B cell (primary cell): ENCODE measurements at regions not wholly inside any gene's neighbourhood (a gene's known extent, or its start where the extent isn't known, plus 50 kb on each side); places are given as distances from the start of the nearest gene placed in this dataset.

Source experiments
- ATAC-seq: fragments of 200-7000 bp; cut with Tn5 transposase; one replicate; pipeline ENCODE4 v1.10.0; 2021; ENCODE audit warnings: low read depth, mild to moderate bottlenecking, moderate number of reproducible peaks, moderate library complexity
- CTCF ChIA-PET: fragments of 350-600 bp; sonication (Branson Sonifier 250); formaldehyde crosslinking; loops from one replicate; lab custom pipeline; 2021; ENCODE audit warnings: antibody characterized with exemption, inconsistent platforms; lab: Charles Lee
- POLR2A ChIA-PET: fragments of 350-600 bp; sonication (Branson Sonifier 250); formaldehyde crosslinking; loops from one replicate; lab custom pipeline; 2021; ENCODE audit warnings: antibody characterized with exemption; lab: Charles Lee
- DNase-seq: peaks from one replicate; pipeline ENCODE4 v3.0.0; 2013
- H2AFZ ChIP-seq: 2 replicates; pipeline ENCODE4 v1.6.1; 2012; ENCODE audit warnings: mild to moderate bottlenecking, low read depth, low read length; ENCODE audit not compliant: insufficient read depth, poor library complexity, severe bottlenecking
- H3K27ac ChIP-seq, 2 donors: 1 replicate in 1 of 2; 2 replicates in 1 of 2; pipeline ENCODE4 v1.5.1; 2012 to 2013; ENCODE audit warnings: low read length in 2 of 2, mild to moderate bottlenecking in 2 of 2, moderate library complexity in 1 of 2
- H3K27me3 ChIP-seq, 4 experiments: fragments of 200-600 bp in 1 of 4; sonication (generic) in 1 of 4; replicated peaks in 1 of 4; 1 replicate in 2 of 4; 2 replicates in 2 of 4; pipeline versions ENCODE4 v1.6.1 to v1.7.0; 2013 to 2016; ENCODE audit warnings: low read length in 3 of 4, mild to moderate bottlenecking in 2 of 4, mixed read lengths in 1 of 4, moderate library complexity in 1 of 4; ENCODE audit not compliant: insufficient read depth in 4 of 4, control insufficient read depth in 3 of 4; ENCODE audit errors: control extremely low read depth in 1 of 4
- H3K36me3 ChIP-seq, 2 experiments: replicated peaks in 1 of 2; 1 replicate in 1 of 2; 2 replicates in 1 of 2; pipeline versions ENCODE4 v1.6.1 to v1.7.1; 2013; ENCODE audit warnings: low read length in 1 of 2; ENCODE audit not compliant: insufficient read depth in 2 of 2, control insufficient read depth in 1 of 2; ENCODE audit errors: control extremely low read depth in 1 of 2, extremely low read depth in 1 of 2
- H3K4me1 ChIP-seq, 2 donors: fragments of 200-600 bp in 1 of 2; sonication (generic) in 1 of 2; 1 replicate in 1 of 2; 2 replicates in 1 of 2; pipeline versions ENCODE4 v1.5.1 to v1.6.1; 2013 to 2017; ENCODE audit warnings: low read length in 2 of 2; ENCODE audit not compliant: control insufficient read depth in 2 of 2, insufficient read depth in 2 of 2
- H3K4me2 ChIP-seq: replicated peaks from 2 replicates; pipeline ENCODE3; 2012; ENCODE audit warnings: mild to moderate bottlenecking, low read depth, low read length; ENCODE audit not compliant: poor library complexity, severe bottlenecking
- H3K4me3 ChIP-seq, 5 experiments: fragments of 200-600 bp in 1 of 5; sonication (generic) in 1 of 5; 1 replicate in 3 of 5; 2 replicates in 2 of 5; pipeline versions ENCODE4 v1.5.1 to v1.7.0; 2011 to 2016; ENCODE audit warnings: low read length in 4 of 5, mild to moderate bottlenecking in 4 of 5, low read depth in 2 of 5, control low read depth in 1 of 5, moderate library complexity in 1 of 5; ENCODE audit not compliant: insufficient read depth in 1 of 5; ENCODE audit errors: control extremely low read depth in 1 of 5, extremely low read depth in 1 of 5
- H3K79me2 ChIP-seq: fragments of 200-600 bp; sonication (generic); one replicate; pipeline ENCODE4 v1.6.0; 2016; ENCODE audit warnings: low read length; ENCODE audit not compliant: control insufficient read depth, insufficient read depth
- H3K9ac ChIP-seq: fragments of 200-600 bp; sonication (generic); 2 replicates; pipeline ENCODE4 v1.6.1; 2017; ENCODE audit warnings: mild to moderate bottlenecking, low read length, moderate library complexity
- H3K9me3 ChIP-seq, 3 donors: one replicate each; pipeline versions ENCODE4 v1.6.1 to v1.7.1; 2013; ENCODE audit warnings: low read length in 2 of 3; ENCODE audit not compliant: control insufficient read depth in 2 of 3, insufficient read depth in 1 of 3; ENCODE audit errors: control extremely low read depth in 1 of 3
- H4K20me1 ChIP-seq: 2 replicates; pipeline ENCODE4 v1.6.0; 2012; ENCODE audit warnings: mild to moderate bottlenecking, low read length; ENCODE audit not compliant: insufficient read depth, control insufficient read depth, poor library complexity, severe bottlenecking
- H3K27ac Mint-ChIP-seq: one replicate; pipeline ENCODE4 v1.8.0; 2021; ENCODE audit warnings: mixed read lengths
- H3K27me3 Mint-ChIP-seq: one replicate; pipeline ENCODE4 v1.8.0; 2021; ENCODE audit warnings: mixed read lengths
- H3K4me1 Mint-ChIP-seq: one replicate; pipeline ENCODE4 v1.8.0; 2021; ENCODE audit warnings: mixed read lengths
- H3K4me3 Mint-ChIP-seq: one replicate; pipeline ENCODE4 v1.8.0; 2021; ENCODE audit warnings: mixed read lengths
- H3K9me3 Mint-ChIP-seq: one replicate; pipeline ENCODE4 v1.8.0; 2022; ENCODE audit warnings: mixed read lengths; ENCODE audit not compliant: insufficient read depth
- EZH2 ChIP-seq: IDR thresholded peaks from 2 replicates; pipeline ENCODE4 v1.6.1; 2012; ENCODE audit warnings: borderline replicate concordance, low read depth, mild to moderate bottlenecking, moderate library complexity, low read length; ENCODE audit not compliant: insufficient read depth, poor library complexity, severe bottlenecking
- WGBS: methylation state at CpG from one replicate; pipeline ENCODE4 v1.1.5; 2013; ENCODE audit warnings: missing lambda C conversion rate; ENCODE audit not compliant: insufficient coverage; 5-methylcytosine and 5-hydroxymethylcytosine counted together
- intact Hi-C: fragments of 100-400 bp; cut with micrococcal nuclease; formaldehyde crosslinking; loops from one replicate; pipeline ENCODE4 v1.10.0; 2022
- TF ChIP-seq, protein P1 (sequence below): fragments of 200-600 bp; IDR thresholded peaks from one replicate; pipeline ENCODE4 v1.8.0; 2022; ENCODE audit warnings: antibody characterized with exemption, mild to moderate bottlenecking

GRCh38 chr2:28694364-28694763 lies 57.3 kb upstream of the PPP1CB start:
- TF ChIP-seq EZH2, result no peak
- TF ChIP-seq, protein P1, sequence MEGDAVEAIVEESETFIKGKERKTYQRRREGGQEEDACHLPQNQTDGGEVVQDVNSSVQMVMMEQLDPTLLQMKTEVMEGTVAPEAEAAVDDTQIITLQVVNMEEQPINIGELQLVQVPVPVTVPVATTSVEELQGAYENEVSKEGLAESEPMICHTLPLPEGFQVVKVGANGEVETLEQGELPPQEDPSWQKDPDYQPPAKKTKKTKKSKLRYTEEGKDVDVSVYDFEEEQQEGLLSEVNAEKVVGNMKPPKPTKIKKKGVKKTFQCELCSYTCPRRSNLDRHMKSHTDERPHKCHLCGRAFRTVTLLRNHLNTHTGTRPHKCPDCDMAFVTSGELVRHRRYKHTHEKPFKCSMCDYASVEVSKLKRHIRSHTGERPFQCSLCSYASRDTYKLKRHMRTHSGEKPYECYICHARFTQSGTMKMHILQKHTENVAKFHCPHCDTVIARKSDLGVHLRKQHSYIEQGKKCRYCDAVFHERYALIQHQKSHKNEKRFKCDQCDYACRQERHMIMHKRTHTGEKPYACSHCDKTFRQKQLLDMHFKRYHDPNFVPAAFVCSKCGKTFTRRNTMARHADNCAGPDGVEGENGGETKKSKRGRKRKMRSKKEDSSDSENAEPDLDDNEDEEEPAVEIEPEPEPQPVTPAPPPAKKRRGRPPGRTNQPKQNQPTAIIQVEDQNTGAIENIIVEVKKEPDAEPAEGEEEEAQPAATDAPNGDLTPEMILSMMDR, result no peak
- Histone ChIP-seq H3K79me2 (no peaks in the 10 kb centered on the region), H3K4me2 (no peak overlapping the region), H3K27ac (no peak overlapping the region), H3K9ac (no peak overlapping the region), H3K4me1 (no peaks in the 10 kb centered on the region), H3K4me3 (no peak overlapping the region), H2AFZ (no peak overlapping the region), H4K20me1 (no peaks in the 10 kb centered on the region), H3K9me3 (no peaks in the 10 kb centered on the region), H3K36me3 (no peaks in the 10 kb centered on the region), H3K27me3 (peaks cover 0 to 3% (median 0%) of the 10 kb centered on the region in 4 experiments)
- intact Hi-C loops, result no loop called here
- Mint-ChIP-seq H3K27ac (no peak overlapping the region), H3K9me3 (no peaks in the 10 kb centered on the region), H3K4me3 (no peak overlapping the region), H3K27me3 (peaks cover 4% of the 10 kb centered on the region), H3K4me1 (no peaks in the 10 kb centered on the region)
- 94% methylated on average over 3 of the region's 3 CpGs for WGBS
- ChIA-PET POLR2A (no interaction called here), CTCF (no interaction called here)
- DNase-seq (no peak), ATAC-seq (no peak)

DNA sequence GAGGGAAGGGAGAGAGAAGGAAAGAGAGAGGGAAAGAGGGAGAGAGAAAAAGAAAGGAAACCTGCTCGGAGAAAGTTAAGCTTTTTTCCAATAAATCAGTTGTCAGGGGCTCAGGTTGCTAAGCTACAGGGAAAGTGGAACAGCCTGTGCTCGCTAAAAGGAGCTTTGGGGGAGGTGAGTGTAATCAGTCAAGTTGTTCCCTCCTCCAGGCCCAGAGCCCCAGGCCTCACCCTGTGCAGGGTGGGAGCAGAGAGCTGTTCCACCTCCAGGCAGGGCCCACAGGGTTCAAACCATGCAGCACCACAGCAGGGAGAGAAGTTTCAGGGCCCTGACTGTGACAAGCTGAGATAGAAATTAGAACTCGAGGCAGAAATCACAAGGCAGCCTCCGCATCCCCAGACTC lies 56.4 kb upstream of the PPP1CB start:
- WGBS, result 62% methylated on average over 4 of the region's 4 CpGs
- POLR2A ChIA-PET, result no interaction called here

More for the DNA sequence above, 56.4 kb upstream of the PPP1CB start:
- H4K20me1 ChIP-seq, result no peaks in the 10 kb centered on the region
- H3K9ac ChIP-seq, result no peak overlapping the region
- no peak overlapping the region for H3K27ac ChIP-seq
- H3K4me1 Mint-ChIP-seq, result no peaks in the 10 kb centered on the region
- H3K4me3 ChIP-seq, result no peak overlapping the region
- H3K9me3 Mint-ChIP-seq, result no peaks in the 10 kb centered on the region
- H2AFZ ChIP-seq, result no peak overlapping the region
- H3K36me3 ChIP-seq, result no peaks in the 10 kb centered on the region
- H3K79me2 ChIP-seq, result no peaks in the 10 kb centered on the region
- no peak for TF ChIP-seq EZH2
- TF ChIP-seq, protein P1, result no peak
- DNase-seq, result no peak
- H3K9me3 ChIP-seq, result no peaks in the 10 kb centered on the region
- no peak overlapping the region for H3K4me3 Mint-ChIP-seq
- no peak overlapping the region for H3K27ac Mint-ChIP-seq
- ATAC-seq, result no peak
- H3K27me3 Mint-ChIP-seq, result peaks cover 4% of the 10 kb centered on the region
- CTCF ChIA-PET, result interaction anchor here (1.1 kb wide), 1 partner anchor 101 kb away, joined by 5 read pairs; no protein-coding TSS in a partner anchor
- intact Hi-C loops, result no loop called here
- H3K27me3 ChIP-seq, result peaks cover 0 to 3% (median 0%) of the 10 kb centered on the region in 4 experiments
- no peaks in the 10 kb centered on the region for H3K4me1 ChIP-seq
- no peak overlapping the region for H3K4me2 ChIP-seq
